ENCODE measurements at regions not wholly inside any gene's neighbourhood (a gene's known extent, or its start where the extent isn't known, plus 50 kb on each side); places are given as distances from the start of the nearest gene placed in this dataset.
A peak's percentile ranks its signal among the peaks of the same experiment; 100 is the strongest.

DNA sequence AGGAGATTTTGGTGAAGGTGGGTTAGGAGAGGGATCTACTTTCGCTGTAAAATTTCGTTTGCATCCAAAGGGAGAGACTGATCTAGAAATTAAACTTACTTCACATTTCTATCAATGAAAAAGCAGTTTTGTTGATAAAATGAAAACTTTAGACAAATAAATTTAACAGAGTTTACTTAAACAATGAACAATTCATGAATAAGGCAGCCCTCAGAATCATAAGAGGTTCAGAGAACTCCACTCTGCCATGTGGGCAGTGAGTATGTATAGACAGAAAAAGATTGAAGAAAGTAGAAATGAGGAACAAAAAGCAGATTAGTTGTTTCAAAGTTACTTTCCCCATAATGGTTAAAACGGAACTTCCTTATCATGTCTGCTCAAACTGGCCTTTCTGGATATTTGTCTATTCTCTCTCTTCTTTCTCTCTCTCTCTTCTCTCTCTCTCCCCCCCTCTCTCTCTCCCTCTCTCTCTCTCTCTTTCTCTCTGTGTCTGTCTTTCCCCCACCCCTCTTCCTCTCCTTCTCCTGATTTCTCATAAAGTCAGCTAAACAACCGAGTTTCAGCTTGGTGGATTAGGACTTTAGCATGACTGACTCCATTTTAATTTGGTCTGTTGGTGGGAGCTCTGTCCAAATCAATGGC, 248.9 kb downstream of the TJP1 start:
- no peaks in the 10 kb centered on the region for H3K9me2 ChIP-seq (replicated peaks; ENCODE audit: insufficient read depth)
- H3K27me3 ChIP-seq, result peaks cover 43% of the 10 kb centered on the region
- TF ChIP-seq EZH2 (IDR thresholded peaks at IDR 0.05; ENCODE audit: borderline replicate concordance), result no peak
- no peak overlapping the region for H3K27ac ChIP-seq
- DNase-seq (ENCODE audit: low spot score), result no peak
- H3K4me2 ChIP-seq, result no peak overlapping the region
- H3K4me3 ChIP-seq, result no peak overlapping the region
- H2AFZ ChIP-seq, result no peak overlapping the region
- no peaks in the 10 kb centered on the region for H3K79me2 ChIP-seq
- H3K36me3 ChIP-seq (replicated peaks; ENCODE audit: insufficient read depth, low read depth), result no peaks in the 10 kb centered on the region
- WGBS (ENCODE audit: low lambda C conversion rate, missing lambda C conversion rate), result 92% methylated on average over 4 of the region's 4 CpGs
- H4K20me1 ChIP-seq (ENCODE audit: insufficient read depth, poor library complexity, severe bottlenecking), result no peaks in the 10 kb centered on the region
- H3K9me3 ChIP-seq (ENCODE audit: low read depth), result no peaks in the 10 kb centered on the region
- H3K4me1 ChIP-seq (ENCODE audit: insufficient read depth), result peaks cover 11% of the 10 kb centered on the region

DNA sequence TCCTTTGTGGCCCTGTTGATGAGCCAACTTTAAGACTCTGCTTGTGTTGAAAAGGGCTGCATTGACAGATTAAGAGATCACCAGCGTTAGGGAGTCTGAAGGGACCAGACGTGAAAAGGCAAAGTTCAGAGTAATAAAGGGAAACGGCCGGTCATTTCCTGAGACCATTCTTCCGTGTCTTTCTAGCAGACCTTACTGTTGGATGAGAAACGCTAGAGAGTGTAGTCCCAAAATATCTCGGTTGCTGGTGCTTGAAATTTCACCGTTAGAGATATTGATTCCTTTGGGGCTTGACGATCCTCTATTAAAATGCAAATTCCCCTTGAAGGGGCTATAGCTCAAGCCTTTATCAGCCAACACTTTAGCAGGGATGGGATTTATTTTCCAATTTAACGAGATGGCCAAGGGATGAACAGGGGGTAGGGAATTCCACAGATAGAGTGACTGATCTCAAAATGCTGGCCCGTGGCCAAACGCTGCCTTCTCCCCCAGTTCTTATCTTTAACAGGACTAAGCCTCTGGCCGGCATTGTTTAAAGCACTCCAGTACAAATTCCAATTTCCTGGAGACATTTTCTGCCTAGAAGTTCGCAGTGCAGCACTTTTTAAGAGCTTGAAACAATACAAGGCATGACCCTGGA, 250.4 kb downstream of the TJP1 start:
- Histone ChIP-seq H3K27me3 (peaks cover 57% of the 10 kb centered on the region), H3K4me3 (no peak overlapping the region)

DNA sequence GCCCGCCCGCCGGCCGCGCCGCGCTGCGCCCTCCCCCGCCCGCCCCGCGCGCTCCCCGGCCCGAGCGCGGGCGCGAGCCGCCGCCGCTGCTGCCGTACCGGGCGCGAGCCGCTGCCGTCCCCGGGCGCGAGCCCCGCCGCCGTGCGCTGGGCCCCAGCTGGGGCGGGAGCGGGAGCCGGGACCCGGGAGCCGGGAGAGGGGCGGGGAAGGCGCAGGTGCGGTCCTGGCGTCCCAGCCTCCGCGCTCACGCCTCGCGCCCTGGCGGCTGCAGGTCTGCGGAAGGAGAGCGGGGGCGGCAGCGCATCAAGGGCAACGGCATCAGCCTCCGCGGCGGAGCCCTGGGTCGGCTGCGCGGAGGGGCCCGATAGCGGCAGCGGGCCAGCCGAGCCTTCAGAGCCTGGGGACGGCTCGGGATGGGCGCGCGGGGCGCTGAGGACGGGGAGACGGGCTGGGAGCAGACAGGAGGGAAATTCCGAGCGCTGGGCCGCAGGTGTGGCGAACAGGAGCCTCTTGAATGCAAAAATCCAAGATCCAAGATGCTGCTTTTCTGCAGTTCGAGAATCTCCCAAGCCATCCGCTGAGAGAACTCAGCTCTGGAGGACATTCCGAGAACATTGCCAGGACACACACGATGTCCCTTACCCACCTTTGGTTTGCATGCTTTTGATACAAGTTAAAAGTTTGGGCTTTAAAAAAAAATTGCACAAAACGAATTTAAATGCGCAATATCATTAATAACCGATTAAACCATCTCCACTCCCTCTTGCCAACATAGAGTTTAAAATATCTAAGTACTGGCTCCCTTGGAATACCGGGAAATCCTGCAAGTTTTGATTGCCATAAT, 251.1 kb downstream of the TJP1 start:
- Histone ChIP-seq H3K27ac (no peak overlapping the region), H4K20me1 (ENCODE audit: insufficient read depth, poor library complexity, severe bottlenecking) (no peaks in the 10 kb centered on the region), H3K4me3 (peak overlapping the region; percentile 36), H2AFZ (peak overlapping the region; percentile 1), H3K79me2 (no peaks in the 10 kb centered on the region), H3K4me2 (peak overlapping the region; percentile 95), H3K9me2 (replicated peaks; ENCODE audit: insufficient read depth) (no peaks in the 10 kb centered on the region), H3K9me3 (ENCODE audit: low read depth) (no peaks in the 10 kb centered on the region), H3K27me3 (peaks cover 57% of the 10 kb centered on the region), H3K36me3 (replicated peaks; ENCODE audit: insufficient read depth, low read depth) (no peaks in the 10 kb centered on the region), H3K4me1 (ENCODE audit: insufficient read depth) (peaks cover 11% of the 10 kb centered on the region)
- 5% methylated on average over 40 of the region's 85 CpGs for WGBS (ENCODE audit: low lambda C conversion rate, missing lambda C conversion rate)
- peak; percentile 72 for DNase-seq (ENCODE audit: low spot score)
- TF ChIP-seq EZH2phosphoT487 (IDR thresholded peaks at IDR 0.05; ENCODE audit: low read depth, severe bottlenecking, unreplicated experiment) (no peak), EZH2 (IDR thresholded peaks at IDR 0.05; ENCODE audit: borderline replicate concordance) (no peak)
- TF ChIP-seq, protein P1, sequence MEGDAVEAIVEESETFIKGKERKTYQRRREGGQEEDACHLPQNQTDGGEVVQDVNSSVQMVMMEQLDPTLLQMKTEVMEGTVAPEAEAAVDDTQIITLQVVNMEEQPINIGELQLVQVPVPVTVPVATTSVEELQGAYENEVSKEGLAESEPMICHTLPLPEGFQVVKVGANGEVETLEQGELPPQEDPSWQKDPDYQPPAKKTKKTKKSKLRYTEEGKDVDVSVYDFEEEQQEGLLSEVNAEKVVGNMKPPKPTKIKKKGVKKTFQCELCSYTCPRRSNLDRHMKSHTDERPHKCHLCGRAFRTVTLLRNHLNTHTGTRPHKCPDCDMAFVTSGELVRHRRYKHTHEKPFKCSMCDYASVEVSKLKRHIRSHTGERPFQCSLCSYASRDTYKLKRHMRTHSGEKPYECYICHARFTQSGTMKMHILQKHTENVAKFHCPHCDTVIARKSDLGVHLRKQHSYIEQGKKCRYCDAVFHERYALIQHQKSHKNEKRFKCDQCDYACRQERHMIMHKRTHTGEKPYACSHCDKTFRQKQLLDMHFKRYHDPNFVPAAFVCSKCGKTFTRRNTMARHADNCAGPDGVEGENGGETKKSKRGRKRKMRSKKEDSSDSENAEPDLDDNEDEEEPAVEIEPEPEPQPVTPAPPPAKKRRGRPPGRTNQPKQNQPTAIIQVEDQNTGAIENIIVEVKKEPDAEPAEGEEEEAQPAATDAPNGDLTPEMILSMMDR (IDR thresholded peaks at IDR 0.05; ENCODE audit: poor library complexity), result no peak

More for the DNA sequence above, 250.4 kb downstream of the TJP1 start:
- DNase-seq (ENCODE audit: low spot score), result peak; percentile 43
- Histone ChIP-seq H2AFZ (peak overlapping the region; percentile 1), H3K79me2 (no peaks in the 10 kb centered on the region), H3K4me1 (ENCODE audit: insufficient read depth) (peaks cover 11% of the 10 kb centered on the region), H3K9me3 (ENCODE audit: low read depth) (no peaks in the 10 kb centered on the region), H4K20me1 (ENCODE audit: insufficient read depth, poor library complexity, severe bottlenecking) (no peaks in the 10 kb centered on the region), H3K4me2 (peak overlapping the region; percentile 95), H3K36me3 (replicated peaks; ENCODE audit: insufficient read depth, low read depth) (no peaks in the 10 kb centered on the region), H3K27ac (no peak overlapping the region), H3K9me2 (replicated peaks; ENCODE audit: insufficient read depth) (no peaks in the 10 kb centered on the region)
- 2% methylated on average over 14 of the region's 14 CpGs for WGBS (ENCODE audit: low lambda C conversion rate, missing lambda C conversion rate)
- TF ChIP-seq, protein P1 (IDR thresholded peaks at IDR 0.05; ENCODE audit: poor library complexity), result no peak
- TF ChIP-seq EZH2phosphoT487 (IDR thresholded peaks at IDR 0.05; ENCODE audit: low read depth, severe bottlenecking, unreplicated experiment), result no peak
- no peak for TF ChIP-seq EZH2 (IDR thresholded peaks at IDR 0.05; ENCODE audit: borderline replicate concordance)
